SW480 (cell line): ENCODE measurements at regions not wholly inside any gene's neighbourhood (a gene's known extent, or its start where the extent isn't known, plus 50 kb on each side); places are given as distances from the start of the nearest gene placed in this dataset.
A peak's percentile ranks its signal among the peaks of the same experiment; 100 is the strongest.

Experiments
- DNase-seq: peaks from one replicate; pipeline ENCODE4 v3.0.0-alpha.2; 2016; ENCODE audit warnings: low spot score

DNA sequence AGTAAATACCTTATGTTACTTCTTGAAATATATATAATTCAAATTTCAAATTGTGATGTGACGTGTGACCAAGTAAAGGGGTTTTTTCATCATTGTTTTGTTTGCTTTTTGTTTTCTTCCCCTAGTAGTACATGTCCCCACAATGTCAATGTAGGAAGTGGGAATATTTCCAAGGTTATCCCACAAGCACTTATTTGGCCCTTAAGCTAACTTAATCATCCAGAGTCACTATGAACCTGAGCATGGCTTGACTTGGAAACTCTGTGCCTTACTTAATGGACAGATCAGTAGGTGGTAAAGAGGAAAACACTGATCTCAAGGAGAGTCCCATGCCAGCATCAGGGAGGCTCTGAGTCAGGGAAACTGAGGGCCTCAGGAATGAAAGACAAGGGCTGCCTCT lies 569.3 kb upstream of the IGFBP3 start:
- no peak for DNase-seq

DNA sequence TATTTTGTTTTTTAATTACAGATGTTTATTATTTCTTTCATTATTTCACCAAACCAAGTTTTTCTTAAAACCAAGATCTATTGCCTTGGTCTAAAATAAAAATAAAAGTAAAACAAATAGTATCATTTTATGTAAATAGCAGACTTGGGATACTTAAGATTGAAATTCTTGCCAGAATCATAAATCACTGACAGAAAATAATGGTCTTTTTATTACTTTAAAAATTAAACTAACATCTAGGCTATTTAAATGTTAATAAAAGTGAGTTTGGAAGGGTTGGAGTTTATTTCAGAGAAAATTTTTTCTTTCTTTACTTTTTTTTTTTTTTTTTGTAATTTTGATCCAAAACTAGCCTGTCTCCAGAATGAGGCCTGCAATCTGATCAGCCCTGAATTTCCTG lies 568.0 kb upstream of the IGFBP3 start:
- DNase-seq: no peak

DNA sequence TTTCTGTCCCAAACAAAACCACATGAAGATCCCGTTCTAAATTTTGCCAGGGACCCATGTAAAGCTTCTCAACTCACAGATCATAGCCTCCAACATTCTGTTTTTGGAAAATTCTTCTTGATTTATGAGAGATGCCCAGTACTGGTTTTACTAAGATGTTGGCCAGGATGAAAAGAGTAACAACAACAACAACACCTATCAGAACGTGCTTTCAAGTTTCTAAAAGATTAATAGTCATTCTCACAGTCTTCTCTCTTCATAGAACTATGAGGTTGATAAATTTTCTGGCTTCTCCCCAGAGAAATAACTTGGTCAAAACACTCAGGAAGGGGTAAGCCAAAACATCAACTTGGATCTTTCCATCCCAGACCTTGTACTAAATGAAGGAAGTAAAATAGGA lies 567.5 kb upstream of the IGFBP3 start:
- DNase-seq: no peak

DNA sequence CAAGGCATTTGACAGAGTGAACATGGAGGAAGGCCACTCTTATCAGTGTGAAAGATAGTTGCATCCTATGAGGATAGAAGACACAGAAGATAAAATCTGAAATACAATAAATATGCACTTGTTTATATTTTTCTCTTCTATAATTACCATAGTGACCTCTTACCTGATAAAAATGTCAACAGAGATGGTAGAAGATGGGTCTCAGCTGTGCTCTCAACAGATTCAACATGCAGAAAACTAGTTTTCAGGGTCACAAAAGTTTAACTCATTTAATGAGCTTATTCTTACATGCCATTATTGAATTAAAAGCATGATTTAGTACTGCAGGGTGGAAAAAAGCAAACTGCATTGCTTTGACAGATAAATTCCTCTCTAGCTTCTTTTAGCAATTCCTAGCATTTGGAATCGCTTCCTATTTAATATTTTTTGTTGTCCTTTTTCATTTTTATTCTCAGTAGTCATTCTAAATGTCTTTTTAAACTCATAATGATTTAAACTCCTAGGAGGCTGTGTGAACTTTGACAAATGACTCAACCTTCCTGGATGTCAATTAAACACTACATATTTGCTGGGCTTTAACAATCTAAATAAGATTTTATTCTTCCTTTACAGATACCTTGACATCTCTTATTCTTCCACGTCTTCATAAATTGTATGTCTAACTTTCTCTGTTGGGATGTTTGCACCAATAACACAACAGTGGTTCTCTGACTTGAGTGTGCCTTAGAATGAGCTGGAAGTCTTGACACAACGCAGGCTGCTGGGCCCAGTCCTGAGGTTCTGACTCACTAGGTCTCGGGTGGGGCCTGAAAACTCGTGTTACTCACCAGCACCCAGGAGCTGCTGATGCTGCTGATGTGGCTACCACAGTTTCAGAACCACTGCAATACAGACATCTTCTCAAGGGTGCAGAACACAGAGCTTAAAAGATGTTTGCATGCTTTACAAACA lies 565.5 kb upstream of the IGFBP3 start:
- DNase-seq: no peak

DNA sequence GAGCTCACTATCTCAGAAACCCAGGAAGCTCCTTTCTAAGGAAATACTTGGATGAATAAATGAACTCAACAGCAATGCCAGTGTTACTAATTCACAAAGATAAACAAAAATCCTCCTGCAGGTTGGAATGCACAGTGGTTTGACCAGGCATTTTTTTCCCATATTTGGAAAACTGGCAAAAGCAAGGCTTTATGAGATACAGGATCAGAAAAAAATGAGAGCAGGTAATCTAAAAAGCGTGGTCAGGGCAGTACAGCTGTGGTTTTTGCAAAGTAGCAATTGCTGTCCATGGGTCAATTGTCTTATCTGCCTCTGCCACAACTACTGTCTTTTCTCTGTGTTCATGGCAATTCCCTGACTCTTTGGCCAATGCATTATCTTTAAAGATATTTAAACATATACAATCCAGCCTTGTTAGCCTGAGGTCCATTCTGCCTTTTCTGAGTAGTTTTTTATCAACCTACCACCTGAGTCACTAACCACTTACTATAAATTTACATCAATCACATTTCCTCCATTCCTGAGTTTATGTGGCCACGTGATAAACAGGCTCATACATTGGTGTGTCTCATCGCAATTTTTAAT lies 564.5 kb upstream of the IGFBP3 start:
- peak; percentile 22 for DNase-seq

DNA sequence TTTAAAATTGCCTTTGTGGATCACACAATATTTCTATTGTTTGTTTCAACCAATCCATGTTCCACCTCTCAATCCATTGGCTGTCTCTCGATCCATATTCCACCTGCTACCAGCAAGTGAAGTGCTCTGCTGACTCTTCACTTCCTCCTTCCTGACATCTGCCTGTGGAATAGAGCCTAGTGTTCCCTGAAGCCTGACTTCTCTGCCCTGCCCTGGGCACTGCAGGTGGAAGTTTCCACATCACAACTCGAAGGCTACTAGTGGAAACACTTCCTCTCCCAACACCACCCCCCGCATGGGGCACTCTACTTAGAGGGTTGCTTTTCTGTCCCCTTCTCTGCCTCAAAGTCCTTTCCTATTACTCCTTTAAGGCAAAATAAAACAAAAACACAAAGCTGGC lies 563.8 kb upstream of the IGFBP3 start:
- DNase-seq: no peak

DNA sequence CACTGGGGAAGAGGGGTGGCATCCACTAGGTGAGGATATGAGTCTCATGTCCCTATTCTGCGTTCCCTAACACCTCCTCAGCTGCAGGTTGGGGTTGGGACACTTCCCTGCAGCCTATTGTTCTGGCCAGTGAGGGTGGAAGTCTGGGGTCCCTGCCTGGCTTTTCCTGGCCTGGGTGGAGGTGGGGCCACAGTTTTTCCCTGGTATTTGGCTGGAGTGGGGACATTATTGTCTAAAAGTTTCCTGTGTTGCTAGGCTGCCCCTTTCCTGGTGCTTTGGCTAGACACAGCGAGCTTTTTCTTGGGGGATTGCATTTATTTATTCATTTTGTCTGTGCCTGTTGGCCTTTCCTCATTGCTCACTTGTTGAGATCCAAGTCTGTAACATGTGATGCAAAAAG lies 559.5 kb upstream of the IGFBP3 start:
- no peak for DNase-seq

DNA sequence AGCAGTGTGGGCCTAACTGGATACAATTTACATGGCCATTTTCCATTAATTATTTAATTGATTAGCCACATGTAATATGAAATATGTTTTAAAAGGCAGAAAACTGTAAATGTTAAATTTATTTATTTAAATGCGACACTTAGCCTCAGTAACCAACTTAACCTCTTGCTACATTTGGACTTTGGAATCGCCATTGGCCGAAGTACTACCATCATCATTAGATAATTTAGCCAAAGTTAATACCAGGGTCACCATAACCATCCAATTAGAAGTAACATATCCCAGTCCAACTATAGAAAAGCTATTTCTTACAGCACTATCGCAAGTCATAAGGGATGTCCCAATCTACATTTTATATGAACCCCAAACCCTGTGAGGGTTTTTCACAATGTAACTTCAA lies 558.6 kb upstream of the IGFBP3 start:
- no peak for DNase-seq

DNA sequence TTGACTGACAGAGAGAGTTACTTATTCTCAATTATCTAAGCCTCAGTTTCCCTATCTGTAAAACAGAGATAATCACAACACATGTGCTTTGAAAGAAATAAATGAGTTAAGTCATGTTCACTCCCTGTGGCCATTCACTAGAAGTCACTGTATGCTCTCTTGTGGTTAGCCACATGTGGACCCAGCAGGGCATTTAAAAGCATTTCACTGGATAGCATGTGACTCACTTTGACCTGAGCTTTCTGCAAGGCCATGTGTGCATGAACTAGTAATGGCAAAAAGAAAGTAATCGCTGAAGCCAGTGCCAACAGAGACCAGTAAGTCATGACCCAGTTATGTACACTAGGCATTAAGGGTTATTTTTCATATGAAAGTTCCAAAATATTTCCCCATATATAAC lies 557.0 kb upstream of the IGFBP3 start:
- DNase-seq: peak; percentile 64

DNA sequence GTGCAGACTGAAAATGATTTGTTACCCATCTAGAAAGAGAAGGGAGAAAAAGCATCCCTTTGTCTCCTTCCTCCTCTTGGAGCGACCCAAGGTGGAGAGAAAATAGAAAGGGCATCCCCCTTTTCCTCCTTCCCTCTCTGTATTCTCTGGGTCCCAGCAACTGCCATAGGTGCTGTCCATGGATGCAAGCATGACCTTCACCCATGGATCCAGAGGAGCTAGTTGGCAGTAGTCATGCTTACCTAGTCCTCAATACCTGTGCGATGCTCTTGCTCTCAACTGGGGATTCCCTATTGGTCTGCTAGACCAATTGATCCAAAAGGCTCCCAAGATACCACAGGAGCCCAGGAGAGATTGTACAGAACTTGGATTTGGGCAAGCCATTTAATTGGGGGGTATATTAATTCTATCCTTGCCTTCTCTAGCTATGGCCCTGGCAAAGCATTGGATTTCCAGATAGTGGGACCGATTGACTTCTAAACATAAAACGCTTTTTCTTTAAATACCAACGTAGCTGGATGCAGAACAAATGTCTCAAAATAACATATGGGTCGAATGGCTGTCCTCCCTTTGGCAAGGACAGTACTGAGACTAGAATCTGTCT lies 547.8 kb upstream of the IGFBP3 start:
- no peak for DNase-seq

DNA sequence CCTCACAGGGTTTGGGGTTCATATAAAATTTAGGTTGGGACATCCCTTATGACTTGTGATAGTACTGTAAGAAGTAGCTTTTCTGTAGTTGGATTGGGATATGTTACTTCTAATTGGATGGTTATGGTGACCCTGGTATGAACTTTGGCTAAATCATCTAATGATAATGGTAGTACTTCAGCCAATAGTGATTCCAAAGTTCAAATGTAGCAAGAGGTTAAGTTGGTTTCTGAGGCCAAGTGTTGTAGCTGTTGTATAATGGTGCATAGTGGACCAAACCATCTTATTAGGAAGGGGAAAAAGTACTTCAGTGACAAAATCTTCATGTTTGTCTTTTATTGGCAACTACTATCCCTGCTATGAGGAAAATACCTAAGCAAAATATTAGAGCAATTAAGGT lies 542.1 kb upstream of the IGFBP3 start:
- no peak for DNase-seq

DNA sequence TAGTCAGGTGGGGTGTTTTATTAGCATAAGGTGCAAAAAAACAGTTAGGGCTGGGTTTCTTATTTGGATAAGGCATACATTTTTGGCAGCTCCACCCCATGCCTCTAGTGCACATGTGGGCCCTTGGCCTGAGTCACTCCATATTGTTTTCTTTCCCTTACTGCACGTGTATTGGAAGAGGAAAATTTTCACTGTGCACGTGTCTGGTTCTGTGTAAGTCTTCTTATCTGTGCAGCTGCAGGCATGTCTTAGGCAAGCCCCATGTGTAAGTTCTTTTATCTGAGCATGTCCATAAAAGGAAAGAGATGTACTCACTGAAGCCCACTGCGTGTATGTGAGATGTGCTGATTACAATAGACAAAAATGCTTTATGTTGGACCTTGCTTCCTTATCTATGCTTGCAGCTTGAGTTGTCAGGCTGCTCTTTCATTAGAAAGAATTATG lies 540.3 kb upstream of the IGFBP3 start:
- DNase-seq: no peak

DNA sequence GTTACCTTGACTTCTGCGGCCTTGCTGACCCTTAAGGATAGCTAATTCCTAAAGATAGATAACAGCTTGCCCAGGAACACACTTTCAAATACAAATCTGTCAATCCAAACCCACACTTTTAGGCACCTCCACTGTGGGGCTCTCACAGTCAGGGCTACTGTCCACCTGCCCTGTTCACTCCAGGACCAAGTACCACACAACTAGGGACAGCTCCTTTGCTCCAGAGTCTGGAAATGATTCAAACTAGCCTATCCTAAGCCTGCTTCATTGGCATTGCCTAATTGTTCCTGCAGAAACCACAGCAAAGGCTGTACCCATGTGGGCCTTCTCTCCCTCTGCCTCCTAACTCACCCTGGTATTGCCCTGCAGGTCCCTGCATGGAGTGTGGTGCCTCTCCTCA lies 538.9 kb upstream of the IGFBP3 start:
- no peak for DNase-seq

DNA sequence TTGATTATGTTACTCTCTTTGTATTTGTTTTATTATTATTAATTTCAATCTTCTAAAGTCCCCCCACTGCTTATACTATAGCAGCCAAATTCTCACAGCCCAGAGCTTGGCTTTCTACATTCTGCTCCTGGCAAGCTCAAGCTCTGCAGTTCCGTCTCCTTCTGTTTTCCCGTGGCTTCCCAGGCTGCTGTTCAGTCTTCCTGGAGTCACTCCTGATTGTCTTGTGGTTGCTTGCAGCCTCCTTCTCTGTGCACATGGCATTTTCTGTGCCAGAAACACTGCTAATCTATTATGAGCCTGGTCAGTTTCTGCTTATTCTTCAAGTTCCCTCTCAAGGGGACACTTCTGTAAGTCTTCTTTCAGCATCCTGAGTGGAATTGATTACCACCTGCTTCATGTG lies 533.7 kb upstream of the IGFBP3 start:
- no peak for DNase-seq

DNA sequence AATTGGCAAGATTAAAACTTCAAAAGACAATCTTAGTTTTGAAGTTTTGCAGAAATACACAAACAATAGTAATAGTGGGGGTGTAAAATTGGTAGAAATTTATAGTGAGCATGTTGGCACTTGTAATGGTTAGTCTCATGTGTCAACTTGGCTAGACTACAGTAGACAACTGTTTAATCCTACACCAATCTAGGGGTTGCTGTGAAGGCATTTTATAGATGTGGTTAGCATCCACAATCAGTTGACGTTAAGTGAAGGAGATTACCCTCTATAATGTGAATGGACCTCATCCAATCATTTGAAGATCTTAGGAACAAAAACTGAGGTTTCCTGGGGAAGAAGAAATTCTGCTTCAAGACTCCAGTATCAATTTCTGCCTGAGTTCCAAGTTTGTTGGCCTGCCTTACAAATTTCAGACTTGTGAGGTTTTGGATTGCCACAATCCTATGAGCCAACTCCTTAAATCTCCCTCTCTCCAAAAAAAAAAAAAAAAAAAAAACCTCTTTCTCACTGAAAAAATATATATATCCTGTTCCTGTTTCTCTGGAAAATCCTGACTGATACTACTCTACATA lies 531.6 kb upstream of the IGFBP3 start:
- DNase-seq: no peak

DNA sequence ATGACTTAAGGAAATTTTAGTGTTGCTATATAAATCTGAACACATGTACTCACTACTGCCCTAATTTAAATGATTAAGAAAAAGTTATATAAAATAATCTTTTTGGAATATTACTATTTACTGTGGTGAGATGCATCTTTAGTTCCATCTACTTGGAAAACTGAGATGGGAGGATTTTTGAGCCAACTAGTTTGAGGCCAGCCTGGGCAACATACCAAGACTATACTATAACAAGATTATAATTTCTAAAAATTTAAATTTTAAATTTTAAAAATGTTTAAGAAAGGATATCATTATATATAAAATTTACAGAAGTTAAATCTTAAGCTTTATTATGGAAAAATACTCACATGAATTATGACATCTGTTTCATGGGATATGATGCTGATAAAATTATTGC lies 530.8 kb upstream of the IGFBP3 start:
- no peak for DNase-seq

DNA sequence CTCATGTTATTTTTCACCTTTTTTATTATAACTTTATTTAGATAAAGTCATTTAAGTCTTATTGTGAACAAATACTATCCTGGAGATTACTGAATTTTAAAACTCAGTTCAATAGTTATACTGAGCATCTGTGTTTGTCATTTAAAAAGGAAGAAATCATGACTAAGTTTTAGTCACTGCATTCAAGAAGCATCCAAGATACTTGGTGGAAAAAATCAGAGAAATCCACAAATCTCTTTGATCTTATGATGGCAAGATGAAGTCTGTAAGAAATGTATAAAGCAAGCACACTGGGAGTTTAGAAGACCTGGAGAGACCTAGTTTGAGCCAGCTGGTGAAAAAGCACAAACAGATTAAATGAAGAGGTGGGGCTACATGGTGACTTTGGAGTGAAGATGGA lies 529.8 kb upstream of the IGFBP3 start:
- no peak for DNase-seq

DNA sequence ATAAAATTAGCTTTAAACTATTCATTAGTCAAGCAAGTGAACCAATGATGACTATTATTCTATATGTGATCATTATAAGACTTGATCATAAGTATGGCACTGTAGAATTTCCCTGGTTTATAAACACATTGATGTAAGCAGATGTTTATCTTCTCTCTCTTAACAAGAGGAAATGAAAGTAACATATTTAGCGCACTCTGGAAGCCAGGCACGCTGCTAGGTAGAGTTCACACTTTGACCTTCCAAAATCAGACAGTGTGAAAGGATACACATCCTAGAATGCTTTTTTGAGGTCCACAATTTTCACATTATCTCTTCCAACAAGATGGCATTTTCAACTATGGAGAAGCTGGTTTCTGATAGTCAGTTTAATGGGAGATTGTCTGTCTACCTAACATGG lies 529.4 kb upstream of the IGFBP3 start:
- DNase-seq: no peak

DNA sequence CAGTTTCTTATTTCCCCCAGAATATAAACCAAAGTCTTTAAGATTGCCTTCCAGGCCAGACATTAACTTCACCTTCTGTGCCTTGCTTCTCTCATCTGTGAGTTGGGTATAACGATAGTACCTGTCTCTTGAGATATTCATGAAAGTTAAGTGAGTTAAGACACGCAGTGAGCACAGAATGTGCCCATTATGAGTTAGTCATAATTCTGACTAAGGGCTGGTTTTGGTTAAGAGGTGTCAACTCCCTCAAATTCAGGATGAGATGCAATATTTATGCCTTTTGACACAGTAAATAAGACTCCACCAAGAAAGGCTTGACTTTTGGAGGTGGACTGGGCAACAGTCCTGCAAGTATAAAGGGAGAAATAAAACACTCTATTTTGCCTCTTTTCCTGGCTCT lies 528.7 kb upstream of the IGFBP3 start:
- no peak for DNase-seq

DNA sequence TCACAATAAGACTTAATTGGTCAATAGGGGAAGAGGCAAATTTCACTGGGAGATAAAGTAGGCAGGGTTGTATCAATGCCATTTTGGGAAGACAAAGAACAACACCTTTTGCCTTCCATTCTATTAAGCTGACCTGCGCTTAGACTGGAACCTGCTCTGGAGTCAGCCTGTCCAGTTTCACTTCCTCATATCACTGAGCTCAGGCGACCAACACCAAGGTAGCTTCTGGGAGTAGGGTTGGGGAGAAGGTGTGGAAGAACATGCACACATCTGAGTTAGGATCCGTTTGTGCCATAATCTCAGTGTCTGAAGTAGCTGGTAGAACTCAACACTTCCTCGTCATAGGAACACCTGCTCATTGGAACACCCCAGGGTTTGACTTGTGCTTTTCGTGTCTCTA lies 527.4 kb upstream of the IGFBP3 start:
- no peak for DNase-seq

DNA sequence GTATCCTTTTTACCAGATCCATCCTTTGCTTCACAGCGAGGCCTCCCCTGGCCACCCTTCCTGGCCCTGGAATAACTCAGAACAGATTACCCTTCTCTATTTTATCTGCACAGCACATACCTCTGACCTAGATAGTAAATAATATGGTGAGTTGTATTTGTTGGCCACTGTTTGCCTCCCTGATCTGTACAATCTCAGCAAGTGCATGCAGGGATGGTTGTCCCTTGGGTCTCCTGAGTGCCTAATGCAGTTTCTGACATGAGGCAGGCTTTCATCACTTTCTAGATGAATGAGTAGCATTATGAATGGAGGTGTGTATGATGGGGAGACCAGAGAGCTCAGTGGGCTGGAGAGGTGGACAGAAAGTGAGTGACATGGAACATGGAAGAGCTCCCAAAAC lies 525.1 kb upstream of the IGFBP3 start:
- no peak for DNase-seq

DNA sequence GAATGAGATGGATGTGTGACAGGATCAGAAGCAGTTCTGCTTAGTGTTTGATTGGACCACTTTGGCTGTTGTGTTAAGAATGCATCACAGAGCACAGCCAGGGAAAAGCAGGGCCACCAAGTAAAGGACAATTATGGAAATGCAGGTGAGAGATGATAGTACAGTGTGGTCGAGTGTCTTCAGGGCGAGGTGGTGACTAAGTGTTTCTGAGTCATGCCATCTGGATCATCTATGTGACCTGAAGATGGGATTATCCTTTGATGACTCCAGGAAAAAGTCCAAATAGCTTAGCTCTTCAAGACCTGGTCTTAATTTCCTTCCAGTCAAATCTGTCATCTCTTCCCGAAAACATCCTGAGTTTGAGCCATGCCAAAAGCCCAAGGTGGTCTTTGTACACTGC lies 523.2 kb upstream of the IGFBP3 start:
- DNase-seq: no peak

DNA sequence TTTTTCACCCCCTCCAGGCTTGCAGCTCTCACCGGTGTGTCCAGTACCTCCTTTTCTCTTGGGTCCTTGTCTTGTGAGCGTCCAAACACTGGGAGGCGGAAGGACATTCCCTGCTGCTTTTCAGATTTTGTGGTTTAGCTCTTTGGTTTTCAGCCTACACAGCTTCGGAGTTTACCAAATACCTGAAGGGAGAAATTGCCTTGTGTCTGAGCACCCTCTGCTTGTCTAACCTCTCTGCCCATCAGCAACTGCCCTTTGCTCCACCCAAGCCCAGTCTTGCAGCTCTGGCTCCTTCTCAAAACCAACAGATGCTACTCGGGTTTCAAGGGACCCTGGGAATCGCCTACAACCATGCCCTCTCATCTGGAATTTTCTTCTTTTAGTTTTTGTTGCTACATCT lies 519.1 kb upstream of the IGFBP3 start:
- DNase-seq: no peak
